GM12891 (cell line): ENCODE measurements at regions not wholly inside any gene's neighbourhood (a gene's known extent, or its start where the extent isn't known, plus 50 kb on each side); places are given as distances from the start of the nearest gene placed in this dataset.

Experiments
- POLR2A ChIP-seq: IDR thresholded peaks from 2 replicates; pipeline ENCODE4 v1.6.1; 2011; ENCODE audit warnings: low read depth, low read length, control low read depth
- POU2F2 ChIP-seq: IDR thresholded peaks from 2 replicates; pipeline ENCODE4 v1.6.1; 2011; ENCODE audit warnings: low read depth, mild to moderate bottlenecking, control low read depth, low read length, moderate library complexity

DNA sequence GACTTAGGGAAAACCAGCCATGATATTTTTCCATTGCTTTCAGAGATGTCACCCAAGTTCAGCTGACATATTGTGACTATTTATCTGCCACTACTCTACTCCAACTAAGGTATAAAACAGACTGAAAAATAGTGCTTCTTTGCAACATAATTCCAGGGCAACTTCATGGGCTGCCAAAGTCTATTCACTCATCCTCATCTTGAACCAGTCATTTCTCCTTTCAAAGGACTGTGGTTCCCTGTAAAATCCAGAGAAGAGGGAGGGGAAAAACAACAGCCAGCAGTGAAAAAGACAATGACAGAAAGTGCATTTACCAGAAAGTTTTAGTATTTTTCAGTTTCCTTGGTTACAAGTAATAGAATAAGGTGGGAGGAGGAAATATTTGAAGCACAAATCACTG is 191.1 kb downstream of the EFHB start:
- TF ChIP-seq POLR2A (no peak), POU2F2 (no peak)
